GM19238 (cell line): ENCODE measurements at regions not wholly inside any gene's neighbourhood (a gene's known extent, or its start where the extent isn't known, plus 50 kb on each side); places are given as distances from the start of the nearest gene placed in this dataset.
"Not testable (repeated sequence)": the region's sequence is repeated elsewhere in the genome, so short reads cannot be mapped to it uniquely, and the experiment has no call there.

Experiments used
- DNase-seq: peaks from one replicate; pipeline ENCODE4 v3.0.0; 2011; ENCODE audit warnings: low spot score; ENCODE audit not compliant: insufficient read length

DNA sequence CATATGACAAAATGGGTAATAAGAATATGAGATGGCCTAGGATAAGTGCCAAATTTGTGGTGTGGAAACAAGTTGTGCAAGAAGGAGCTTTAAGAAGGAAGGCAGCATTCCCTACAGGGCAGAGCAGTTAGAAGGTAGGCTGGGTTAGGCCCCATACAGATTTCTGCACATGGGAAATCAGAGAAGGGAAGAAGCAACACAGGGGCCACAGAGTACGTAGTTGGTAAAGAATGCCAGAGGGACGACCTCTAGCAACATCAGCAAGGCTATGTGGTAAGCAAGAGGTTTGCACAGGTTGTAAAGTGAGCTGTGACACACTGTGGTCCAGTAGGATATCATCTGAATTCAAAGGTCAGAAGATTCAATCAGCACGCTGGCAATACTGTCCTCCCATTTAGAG, 765.6 kb upstream of the B3GALT2 start:
- DNase-seq: no peak

DNA sequence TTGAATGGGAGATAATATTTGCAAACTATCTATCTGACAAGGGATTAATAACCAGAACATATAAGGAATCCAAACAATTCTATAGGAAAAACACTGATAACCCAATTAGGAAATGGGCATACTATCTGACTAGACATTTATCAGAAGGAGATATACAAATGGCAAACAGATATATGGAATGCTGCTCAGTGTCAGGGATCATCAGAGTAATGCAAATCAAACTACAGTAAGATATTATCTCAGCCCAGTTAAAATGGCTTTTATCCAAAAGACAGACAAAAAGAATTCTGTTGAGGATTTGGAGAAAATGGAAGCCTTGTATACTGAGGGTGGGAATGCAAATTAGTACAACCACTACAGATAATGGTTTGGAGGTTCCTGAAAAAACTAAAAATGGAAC, 758.0 kb upstream of the B3GALT2 start:
- no peak for DNase-seq

DNA sequence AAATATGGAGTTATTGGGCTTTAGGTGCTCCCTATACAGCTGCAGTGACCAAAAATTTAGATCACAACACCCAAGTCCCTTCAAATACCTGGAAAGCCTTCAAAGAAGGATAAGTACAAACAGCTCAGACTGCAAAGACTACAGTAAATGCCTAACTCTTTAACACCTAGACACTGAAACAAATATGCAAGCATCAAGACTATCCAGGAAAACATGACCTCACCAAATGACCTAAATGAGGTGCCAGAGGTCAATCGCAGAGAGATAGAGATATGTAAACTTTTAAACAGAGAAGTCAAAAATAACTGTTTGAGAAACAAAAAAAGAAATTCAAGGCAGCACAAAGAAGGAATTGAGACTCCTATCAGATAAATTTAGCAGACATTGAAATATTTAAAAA, 753.8 kb upstream of the B3GALT2 start:
- no peak for DNase-seq

DNA sequence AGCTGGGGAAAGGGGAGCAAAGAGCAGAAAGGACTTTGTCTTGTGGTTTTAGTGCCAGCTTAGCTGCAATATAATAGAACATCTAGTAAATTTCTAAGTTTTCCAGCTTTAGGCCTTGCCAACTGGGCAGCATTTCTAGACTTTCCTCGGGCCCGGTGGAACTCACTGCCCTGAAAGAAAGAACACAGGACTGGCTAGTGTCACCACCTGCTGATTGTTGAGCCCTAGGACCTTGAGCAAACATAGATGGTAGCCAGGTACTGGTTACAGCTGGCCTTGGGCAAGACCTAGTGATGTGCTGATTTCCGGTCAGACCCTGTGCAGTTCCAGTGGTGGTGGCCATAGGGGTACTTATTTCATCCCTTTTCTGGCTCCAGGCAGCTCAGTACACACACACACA, 753.2 kb upstream of the B3GALT2 start:
- no peak for DNase-seq

DNA sequence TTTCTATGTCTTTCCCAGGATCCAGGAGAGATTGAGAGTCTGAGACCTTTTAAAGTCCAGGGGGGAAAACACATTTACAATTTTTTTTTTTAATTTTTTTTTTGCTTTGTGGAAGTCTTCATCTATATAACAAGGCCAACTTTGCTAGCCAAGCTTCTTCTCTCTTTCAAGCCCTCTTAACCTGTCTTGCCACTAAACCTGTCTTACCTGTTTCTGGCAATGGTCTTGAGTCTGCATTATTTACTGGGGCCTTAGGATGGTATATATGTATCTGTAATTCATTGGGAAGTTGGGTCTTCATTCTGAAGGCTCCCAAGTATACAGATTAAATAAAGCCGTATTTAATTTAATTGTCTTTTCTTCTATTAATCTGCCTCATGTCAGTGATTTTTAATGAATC, 750.9 kb upstream of the B3GALT2 start:
- no peak for DNase-seq

DNA sequence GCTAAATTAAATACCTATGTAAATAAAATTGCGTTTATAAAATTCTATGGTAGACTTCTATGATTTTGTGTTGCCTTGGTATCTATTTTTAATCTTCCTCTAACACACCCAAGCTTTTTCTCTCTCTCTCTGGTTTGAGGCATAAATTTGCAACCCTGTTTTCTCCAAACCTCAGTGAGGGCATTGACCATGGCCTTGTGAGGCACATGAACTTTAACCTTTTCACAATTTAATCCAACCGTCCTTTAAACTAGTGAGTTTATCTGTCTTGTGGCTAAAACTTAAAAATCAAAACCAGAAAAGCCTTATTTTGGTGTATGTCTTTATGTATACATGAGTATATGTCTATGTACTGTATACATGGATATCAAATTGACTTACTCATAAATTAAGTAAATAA, 746.6 kb upstream of the B3GALT2 start:
- no peak for DNase-seq

DNA sequence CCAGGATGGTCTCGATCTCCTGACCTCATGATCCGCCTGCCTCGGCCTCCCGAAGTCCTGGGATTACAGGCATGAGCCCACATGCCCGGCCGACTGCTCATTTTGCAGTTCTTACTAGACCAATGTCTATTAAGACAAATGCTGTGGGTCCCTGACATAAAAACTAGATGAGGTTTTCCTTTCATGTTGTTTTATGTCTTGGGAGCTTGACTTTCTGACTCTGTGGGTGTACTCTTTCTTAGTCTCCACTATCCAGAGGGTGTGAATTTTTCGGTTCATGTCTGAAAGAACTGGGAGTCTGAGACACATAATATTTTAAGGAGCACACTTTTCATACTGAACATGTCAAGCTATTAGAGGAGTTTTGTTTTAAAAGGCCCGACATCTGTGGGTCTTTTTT, 744.9 kb upstream of the B3GALT2 start:
- no peak for DNase-seq

DNA sequence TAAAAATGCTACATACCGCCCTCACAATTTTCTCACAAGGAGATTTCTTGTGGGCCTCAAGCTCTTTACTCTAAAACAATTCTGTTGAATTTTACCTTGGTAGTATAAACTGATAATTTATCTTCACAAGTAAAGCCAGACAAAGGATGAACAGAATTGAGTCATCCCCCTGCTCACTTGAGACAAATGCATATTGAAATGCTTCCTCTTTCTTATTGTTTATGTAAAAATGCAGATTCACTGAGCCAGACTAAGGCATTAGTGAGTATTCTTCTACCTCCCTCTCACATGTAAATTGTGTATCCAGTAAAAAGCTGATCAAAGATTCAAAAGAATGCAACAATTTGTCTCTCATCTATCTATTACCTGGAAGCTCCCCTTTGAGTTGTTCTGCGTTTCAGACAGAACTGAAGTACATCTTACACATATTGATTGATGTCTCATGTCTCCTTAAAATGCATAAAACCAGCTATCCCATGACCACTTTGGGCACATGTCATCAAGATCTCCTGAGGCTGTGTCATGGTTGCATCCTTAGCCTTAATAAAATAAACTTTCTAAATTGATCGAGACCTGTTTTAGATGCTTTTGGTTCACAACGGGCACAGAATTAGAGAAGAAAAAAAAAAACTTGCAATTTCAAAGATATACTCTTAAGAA, 743.1 kb upstream of the B3GALT2 start:
- DNase-seq: no peak

DNA sequence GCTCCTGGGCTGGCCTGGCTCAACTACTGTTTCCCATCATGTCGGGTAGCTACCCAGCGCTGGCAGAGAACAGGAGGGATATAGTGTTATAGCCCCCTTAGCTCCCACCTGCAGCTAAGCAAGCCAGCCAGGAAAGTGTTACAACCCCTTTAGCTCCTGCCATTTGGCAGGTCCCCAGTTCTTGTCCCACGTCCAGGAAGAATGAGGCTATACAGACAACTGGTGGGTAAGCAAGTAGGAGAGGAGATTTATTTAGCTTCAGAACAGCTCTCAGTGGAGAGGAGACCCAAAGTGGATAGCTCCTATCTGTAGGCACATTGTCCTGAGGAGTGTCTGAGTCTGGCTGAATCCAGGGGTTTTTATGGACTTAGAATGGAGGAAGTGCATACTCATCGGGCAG, 741.1 kb upstream of the B3GALT2 start:
- no peak for DNase-seq

DNA sequence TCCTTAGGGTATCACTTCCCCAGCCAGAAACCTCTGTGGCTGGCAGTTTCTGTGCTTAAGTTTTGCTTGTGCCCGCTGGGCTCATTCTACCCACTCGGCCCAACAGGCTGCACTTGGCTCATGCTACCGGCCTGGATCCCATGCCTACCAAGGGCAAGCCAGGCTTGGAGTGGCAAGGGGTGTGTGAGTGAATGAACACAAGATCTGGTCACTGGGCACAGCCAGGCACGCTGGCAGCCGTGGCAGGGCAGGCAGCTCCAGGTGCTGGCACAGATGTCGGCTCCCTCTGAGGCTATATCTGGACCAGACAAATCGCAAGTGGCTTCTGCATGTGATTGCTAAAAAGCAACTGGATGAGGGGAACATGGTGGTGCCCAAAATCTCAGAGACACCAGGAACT, 740.5 kb upstream of the B3GALT2 start:
- DNase-seq: no peak

DNA sequence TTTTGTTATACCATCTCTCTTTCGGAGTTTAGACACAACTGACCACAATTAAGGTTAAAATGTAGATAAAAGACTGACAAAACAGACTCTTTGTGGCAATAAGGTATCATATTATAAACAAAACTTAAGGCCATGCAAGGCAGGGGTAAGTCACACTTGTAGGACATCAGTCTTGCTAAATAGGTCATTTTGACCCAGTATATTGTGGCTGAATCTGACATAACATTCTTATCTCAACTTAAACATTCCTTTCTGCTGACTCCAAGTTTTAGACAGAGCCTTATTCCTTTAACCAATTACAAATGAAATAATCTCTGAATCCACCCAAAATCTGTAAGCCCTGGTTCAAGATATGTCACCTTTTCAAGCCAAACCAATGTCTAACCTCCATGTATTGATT, 733.4 kb upstream of the B3GALT2 start:
- no peak for DNase-seq

DNA sequence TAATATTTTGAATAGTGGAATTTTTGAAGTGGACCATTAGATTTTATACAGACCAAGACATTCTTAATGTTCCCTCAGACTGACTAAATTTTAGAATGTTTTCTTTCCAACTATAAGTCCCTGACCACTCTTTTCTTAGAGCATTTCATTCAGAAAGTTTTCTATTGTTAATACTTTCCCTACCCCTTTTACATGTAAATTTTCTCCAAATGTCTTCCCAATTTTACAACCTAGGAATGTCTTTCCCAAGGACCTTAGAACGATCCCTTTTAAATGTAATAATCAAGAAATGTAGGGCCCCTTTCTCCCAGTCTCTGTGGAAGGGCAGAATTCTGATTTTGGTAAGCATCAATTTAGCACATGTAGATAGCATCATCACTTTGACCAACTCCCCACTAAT, 730.0 kb upstream of the B3GALT2 start:
- DNase-seq: no peak

DNA sequence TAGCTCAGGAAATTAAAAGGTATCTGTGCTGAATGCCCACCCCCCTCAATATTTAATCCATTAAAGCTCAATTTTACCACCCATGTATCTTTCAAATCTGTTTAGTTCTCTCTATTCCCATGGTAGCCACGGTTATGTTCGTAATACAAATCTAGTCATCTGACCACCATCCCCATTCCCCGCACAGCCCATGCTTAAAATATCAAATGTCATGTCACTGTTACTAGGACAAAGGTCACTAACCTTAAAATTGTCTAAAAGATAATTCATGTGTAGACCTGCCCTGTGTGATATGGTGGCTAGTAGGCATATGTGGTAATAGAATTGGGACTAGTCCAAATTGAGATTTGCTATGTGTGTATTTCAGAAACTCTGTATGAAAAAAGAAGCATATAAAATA, 728.5 kb upstream of the B3GALT2 start:
- DNase-seq: no peak

DNA sequence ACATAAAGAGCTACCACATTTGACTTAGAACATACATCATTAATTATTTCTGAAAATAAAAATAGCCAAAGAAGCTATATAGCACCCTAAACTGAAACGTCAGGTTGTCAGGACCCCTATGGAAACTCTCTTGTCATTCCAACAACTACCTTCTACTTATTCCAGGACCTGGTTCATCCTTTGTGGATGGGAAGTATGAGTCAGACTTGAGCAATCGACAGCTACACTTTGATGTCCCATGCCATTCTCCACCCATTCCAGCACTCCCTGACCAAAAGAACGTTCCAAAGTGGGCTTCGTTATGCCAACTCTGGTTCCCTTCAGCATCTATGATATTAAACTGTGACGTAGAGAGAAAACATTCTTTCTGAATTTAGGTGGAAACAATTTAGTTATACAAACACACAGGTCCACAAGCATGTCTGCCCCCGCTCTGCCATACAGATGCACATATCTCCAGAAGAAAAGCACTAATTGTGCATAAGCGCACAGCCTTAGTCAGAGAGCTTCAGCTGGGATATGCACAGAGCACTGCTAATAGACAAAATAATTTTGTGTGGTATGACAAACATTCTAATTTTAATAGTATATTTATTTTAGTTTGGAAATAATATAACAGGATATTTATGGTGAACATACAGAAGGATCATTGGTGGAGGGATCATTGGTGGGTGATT, 723.1 kb upstream of the B3GALT2 start:
- no peak for DNase-seq

DNA sequence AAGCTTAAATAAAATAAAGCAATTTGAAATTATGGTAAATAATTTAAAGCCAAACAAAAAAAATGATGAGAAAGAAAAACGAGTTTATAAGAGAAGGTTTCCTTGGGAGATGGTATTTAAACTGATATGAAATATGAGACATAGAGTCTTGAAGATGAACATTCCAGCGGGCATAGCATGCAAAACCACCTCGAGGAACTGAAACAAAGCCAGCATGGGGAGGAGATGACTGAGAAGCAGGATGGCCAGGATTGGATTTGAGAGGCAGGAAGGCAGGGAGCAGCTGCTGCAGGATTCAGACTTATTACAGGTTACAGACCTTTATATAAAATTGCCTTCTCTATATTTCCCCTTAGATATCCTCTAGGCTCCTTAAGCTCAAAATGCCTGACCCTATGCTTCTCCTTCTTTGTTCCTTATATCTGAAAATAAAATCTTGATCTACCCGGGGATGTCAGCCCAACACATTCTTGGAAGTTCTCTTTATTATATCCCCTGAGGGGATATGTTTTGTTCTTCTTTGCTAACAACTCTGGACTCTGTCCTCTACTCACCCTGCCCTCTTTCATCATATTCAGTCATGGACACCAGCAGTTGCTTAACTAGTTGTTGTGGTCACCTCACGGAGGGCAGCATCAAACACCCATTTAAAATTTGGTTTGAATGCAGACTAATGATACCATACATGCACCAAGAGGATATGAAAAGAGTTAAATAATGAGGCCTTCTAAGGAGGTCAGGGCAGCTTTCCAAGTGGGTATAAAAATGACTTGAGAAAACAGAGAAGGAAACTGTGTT, 719.1 kb upstream of the B3GALT2 start:
- DNase-seq: no peak

DNA sequence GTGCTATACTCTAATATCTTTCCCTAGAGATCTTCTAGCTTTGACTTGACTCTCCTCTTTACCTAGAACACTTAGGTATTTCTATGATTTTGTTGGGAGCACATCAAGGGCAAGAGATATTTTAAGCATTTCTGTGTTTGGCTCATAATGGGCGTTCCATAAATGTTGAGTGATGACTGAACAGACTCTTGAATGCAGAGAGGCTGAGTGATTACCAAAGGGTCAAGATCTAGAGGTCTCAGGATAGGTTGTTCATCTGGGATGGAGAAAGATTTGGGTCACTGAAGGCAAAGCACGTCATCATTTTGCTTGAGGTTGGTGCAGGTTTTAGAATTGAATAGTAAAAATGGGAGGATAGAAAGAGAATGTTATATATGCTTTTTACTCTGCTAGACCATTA, 705.4 kb upstream of the B3GALT2 start:
- no peak for DNase-seq

DNA sequence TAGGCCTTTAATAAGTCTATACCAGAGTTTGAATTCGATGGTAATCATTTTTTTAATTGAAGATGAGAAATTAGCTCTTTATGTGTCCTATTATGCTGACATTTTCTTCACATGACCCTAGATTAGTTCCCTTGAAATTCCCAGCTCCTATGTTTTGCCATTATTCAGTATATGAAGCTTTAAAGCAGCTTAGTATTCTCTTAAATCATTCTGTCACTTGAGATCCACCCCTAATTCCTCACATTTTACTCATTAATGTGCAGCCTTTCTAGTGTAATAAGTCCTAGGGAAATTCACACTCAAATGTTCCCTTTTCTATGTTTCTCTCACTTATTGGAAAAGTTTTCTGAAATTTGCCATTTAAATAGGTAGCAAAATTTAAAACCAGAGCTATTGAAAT, 704.5 kb upstream of the B3GALT2 start:
- no peak for DNase-seq

DNA sequence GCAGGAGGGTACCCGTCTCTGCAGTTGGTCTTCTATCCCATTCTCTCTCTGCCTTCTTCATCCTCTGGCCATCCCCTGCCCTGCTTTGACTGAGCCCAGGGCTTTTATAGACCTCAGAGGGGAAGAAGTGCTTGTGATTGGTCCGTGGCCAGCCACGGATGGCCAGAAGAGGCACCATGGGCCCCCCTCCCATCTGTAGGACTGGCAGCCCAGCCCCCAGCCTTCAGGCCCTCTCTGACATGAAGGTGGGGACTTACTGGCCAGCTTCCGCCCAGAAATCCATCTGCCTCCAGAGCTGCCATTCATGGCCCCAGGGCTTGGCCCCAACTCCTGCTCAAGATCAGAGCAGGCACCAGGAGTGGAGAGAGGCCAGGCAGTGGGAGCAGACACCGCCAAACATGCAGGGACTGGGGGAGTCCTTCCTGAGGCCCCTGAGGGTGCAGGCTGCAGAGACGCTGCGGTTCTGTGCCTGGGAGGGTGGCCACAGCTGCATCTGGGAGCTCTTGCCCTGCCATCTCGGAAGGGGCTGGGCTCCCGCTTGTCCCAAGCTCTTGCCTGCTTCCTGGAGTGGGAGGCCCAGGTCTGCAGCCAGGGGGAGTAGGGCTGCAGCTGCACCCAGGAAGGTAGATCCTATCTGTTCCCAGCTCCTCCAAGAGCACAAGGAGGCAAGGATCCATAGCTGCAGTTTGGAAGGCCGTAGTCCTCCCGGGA, 698.6 kb upstream of the B3GALT2 start:
- DNase-seq: no peak

DNA sequence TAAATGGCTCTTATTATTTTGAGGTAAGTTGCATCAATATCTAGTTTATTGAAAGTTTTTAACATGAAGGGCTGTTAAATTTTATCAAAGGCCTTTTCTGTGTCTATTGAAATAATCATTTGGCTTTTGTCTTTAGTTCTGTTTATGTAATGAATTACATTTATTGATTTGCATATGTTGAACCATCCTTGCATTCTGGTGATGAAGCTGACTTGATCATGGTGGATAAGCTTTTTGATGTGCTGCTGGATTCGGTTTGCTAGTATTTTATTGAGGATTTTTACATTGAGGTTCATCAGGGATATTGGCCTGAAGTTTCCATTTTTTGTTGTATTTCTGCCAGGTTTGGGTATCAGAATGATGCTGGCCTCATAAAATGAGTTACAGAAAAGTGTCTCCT, 691.5 kb upstream of the B3GALT2 start:
- DNase-seq: not testable (repeated sequence)

DNA sequence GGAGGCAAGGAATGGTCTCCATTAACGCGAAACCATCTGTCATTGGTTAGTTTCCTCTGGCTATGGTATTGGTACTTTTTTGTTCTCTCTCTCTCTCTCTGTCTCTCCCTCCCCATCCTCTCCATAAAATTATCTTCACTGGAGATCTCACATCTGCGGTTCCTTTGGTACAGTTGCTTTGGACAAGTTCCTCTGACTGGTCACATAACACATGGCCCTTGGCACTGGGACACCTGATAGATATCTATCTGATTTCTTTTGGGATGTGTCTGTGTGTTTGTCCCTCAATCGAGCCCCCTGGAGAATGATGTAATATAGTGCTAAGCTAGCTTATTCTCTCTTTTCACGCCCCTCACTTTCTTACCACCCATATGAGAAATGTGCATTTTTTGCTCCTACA, 682.0 kb upstream of the B3GALT2 start:
- DNase-seq: no peak

DNA sequence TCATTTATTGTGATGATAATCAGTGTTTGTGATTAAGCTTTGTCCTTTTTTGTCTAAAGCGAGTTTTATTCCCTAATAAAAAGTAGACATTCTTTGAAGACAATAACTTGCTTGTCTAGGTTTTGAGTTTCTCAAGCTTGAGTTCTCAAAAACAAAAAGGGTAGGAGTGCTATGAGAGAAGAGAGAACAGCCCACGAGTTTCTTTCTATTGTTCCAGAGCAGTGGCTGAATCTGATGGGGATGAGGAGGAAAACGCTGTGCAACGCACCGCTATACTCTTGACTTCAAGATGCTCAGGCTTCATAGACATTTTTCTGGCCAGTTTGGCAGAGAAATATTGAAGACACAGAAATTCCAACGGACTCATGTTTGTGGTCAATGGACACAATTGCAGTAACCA, 669.8 kb upstream of the B3GALT2 start:
- no peak for DNase-seq

DNA sequence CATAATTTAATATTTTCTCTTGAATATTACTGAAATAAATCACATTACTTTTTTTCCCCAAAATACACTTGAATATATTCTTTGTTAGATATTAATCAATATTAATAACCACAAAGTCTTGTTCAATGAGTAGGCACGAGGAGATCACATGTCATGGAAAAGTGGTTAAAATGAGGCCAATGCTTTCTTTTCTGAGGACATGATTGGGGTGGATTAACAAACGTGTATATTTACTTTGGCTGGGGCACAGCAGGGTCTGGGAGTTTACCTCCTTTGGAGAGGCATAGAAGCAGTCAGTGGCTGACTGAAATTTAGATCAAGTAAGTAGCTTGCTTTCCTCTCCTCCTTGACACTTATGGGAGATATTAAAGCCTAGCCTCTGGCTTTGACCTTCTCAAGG, 664.3 kb upstream of the B3GALT2 start:
- no peak for DNase-seq
